ENCODE measurements at regions not wholly inside any gene's neighbourhood (a gene's known extent, or its start where the extent isn't known, plus 50 kb on each side); places are given as distances from the start of the nearest gene placed in this dataset.
A peak's percentile ranks its signal among the peaks of the same experiment; 100 is the strongest.
"Not testable (repeated sequence)": the region's sequence is repeated elsewhere in the genome, so short reads cannot be mapped to it uniquely, and the experiment has no call there.

DNA sequence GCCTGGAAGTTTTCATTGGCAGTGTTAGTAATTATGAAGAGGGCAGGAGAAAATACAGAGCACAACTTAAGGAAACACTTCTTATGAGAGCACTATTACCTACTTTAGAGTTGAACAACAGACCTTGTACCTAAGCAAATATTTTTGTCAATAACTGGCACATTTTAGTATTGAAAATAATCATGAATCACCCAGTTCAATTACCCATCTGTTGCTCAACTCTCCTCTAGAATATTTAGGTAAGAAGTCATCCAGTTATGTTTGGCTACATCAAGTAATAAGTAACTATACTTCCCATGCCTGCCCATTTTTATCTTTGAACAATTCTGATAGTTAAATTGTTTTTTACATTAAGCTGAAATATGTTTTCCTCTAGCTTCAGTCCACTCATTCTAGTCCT is 893.4 kb downstream of the DIAPH3 start:
- no peak for DNase-seq

DNA sequence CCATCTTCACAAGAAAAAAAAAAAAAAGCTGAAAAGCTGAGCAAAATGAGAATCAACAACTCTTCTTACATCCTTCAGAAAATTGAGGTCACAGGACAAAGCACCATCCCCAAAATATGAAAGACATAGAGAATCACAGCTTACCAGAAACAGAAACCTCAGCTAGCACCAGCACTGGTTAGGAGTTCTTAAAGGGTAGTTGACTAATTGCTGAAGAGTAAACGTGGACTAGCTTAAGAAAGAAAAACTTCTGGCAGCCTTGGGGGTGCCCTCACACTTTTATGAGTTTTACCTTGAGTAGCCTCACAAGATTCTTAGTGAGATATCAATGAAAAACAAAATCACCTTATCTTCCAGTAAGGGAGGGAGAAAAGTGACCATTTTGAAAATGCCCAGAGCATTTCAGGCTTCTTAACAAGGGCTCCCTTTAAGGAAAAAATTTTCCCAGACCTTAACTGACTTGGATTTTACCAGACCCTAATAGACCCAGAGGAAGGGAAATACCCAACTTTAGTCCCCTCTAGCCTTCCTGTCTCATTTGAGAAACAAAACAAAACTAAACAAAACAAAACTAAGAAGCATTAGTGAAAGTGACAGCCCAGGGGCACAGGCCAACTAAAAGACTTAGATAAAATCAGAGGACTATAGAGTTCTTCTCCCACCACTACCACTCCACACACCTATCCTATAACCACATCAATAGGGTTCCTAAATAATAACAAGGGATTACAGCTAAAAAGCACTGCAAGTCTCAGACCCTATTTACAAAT is 888.6 kb downstream of the DIAPH3 start:
- no peak for DNase-seq

DNA sequence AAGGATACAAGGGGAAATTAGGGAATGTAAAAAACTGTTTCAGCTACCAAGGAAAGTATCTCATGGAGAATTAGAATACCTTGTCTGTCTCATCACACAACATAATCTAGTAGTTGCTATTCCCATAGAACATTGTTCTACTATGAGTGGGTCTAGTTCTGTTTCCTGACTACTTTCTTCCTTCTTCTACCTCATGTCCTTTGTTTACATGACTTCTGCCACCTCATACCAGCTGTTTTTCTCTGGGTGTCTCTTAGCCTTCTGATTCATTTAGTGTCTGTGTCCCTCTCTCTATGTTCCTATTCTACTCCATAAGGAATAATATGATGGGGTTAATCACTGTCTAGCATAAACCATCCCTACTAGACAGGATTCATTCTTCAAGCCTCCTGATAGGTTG is 887.3 kb downstream of the DIAPH3 start:
- no peak for DNase-seq

DNA sequence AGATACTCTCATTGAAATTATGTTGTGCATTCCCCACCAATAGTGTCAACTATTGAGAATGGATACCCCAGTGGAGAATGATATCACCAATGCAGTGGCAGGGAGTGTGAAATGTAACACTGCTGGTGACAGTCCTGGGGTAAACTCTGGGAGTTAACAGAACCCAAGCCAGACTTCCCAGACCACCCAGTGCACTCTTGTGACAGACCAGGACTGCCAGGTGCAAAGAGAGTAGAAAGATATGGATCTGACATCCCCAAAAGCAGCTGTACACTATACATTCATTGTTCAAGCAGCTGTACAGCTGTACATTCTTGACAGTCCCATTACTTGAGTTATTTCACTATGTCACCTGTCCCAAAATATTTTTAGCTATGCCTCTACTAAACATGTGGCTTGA is 886.6 kb downstream of the DIAPH3 start:
- DNase-seq, result no peak

DNA sequence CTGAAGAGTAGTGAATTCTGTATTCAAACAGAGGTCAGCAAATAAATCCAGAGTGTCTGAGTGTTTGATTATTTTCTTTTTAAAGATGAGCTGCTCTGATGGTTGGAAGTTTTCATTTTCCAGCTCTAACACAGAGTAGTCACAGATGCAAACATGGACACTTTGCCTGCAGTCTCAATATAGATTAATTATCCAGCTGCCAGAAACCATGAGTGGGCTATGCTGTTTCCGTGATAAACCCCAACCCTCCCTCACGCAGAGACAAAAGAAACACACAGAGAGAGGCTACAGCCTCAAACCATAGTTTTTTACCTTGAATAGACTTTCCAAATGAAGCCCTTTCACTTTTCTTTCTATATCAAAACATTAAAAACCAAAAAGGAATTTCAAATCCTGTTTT is 884.7 kb downstream of the DIAPH3 start:
- DNase-seq, result peak; percentile 40

DNA sequence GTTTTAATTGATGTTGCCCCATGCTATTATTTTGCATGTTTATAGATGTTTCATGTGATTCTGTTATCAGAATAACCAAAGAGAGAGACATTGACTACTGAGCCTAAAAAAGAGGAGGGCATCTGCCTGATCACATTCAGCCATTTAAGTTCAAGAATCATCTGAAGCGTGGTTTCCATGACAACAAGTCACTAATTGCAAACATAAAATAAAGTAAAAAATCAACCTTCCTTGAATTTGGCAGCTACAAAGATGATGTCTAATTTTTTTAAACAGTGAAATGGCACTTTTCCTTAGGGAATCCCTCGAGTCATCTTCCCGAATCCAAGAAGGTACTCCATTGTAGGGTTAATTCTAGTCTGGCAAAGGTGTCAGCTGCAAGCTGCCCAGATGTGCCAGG is 884.2 kb downstream of the DIAPH3 start:
- DNase-seq, result no peak

DNA sequence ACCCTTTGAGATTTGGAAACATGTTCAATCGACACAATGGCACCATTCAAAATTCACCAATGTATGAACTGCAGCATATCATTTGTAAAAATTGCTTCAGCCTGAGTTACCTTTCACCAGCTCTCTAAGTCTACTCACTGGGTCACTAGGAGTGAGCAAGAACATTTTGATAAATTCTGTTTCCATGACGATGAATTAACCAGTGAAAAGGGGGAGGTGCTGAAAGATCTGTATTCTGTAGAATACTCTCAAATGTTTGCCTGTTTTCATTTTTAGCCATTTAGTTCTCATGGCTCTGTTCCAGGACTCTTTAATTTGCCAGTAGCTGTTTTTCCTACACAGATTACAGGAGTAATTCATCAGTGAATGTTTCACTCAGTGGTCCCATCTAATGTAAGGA is 883.4 kb downstream of the DIAPH3 start:
- peak; percentile 78 for DNase-seq

DNA sequence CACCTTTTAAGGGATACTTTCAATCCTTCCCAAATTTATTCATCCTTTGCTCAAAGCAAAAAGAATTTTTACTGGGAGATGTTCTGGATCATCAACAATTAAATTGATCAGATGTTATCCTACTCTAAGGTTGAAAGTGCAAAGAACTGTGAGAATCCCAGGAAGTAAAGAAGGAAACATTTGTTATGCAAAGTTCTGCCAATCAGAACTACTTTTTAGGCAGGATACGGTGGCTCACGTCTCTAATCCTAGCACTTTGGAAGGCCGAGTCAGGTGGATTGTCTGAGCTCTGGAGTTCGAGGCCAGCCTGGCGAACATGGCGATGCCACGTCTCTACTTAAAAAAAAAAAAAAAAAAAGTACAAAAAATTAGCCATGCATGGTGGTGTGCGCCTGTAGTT is 882.3 kb downstream of the DIAPH3 start:
- DNase-seq, result no peak

DNA sequence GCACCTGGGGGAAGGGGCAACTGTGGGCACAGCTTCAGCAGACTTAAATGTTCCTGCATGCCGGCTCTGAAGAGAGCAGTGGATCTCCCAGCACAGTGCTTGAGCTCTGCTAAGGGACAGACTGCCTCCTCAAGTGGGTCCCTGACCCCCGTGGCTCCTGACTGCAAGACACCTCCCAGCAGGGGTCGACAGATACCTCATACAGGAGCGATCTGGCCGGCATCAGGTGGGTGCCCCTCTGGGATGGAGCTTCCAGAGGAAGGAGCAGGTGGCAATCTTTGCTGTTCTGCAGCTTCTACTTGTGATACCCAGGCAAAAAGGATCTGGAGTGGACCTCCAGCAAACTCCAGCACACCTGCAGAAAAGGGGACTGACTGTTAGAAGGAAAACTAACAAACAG is 871.5 kb downstream of the DIAPH3 start:
- DNase-seq, result not testable (repeated sequence)

DNA sequence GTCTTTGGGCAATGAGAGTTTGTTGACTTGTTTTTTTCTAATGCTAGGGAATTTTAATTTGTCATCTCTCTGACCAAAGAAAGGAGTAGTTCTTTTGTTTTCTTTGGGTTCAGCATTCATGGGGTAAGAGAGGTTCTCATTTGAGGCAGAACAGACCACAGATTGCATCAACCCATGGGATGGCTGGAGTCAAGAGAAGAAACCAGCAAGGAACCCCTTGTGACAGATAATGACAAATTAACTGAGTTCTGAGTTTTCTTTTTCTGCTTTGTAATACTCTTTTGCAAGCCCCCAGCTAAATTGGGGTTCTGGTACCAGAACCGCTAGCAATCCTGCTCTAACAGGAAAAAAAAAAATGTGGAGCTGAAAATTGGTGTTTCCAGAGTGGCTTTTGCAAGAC is 864.1 kb downstream of the DIAPH3 start:
- DNase-seq, result no peak

DNA sequence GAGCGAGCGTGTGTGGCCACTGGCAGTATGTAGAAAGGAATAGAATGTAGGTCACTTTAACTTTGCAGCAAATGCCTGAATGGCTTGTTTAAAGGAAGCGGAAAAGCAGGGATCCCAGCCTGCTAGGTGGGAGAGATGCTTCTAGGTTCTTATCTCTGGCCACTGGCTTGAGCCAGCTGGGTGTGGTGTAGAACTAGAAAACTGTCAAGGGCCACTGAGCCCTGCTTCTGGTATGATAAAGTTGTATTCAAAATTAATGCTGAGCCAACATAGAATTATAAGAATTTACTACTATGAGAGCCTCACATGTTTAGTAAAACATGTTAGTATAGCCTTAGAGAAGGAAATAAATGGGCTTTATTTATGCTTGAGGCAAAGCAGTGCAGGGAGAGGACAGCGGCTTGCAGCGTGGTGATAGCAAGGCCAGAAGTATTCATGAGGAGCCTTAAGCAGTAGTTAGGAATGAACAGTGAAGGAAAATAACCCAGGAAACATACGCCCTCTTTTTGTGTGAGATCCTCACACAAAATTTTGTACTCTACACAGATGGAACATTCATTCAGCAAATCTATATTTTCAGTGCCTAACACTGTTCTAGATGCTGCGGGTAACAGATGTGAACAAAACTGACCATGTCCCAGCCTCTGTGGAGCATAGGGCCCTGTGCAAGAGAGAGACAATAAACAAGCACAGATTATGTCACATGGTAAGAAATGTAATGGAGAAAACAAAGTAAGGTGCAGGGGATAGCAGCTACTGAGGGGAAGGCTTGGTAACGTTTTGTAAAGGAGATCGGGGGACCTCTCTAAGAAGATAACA is 863.2 kb downstream of the DIAPH3 start:
- DNase-seq, result no peak

DNA sequence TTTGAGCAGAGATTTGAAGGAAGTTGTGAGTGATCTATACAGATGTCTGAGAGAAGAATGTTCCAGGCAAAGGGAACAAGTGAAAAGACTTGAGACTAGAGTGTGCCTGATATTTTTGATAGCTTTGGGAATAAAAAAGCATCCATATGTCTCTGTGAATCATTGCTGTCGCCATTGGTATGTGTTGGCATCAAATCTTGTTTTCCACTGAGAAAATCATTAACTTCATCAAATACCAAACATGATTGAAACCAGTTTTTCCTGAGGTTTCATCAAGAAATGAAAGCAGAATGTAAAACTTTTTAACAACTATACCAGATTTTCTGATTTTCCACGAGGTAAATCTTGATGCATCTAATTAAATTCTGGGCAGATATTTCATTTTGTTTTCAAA is 862.6 kb downstream of the DIAPH3 start:
- no peak for DNase-seq

DNA sequence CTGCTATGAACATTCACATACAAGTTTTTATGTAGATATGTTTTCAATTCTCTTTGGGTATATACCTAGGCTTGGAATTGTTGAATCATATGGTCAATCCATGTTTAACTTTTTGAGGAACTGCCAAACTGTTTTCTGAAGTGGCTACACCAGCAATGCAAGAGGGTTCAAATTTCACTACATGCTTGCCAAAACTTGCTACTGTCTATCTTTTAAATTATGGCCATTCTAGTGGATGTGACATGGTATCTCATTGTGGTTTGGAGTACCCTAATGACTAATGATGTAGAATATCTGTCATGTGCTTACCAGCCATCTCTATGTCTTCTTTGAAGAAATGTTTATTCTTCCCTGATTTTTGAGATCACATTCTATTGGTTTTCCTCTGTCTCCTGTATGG is 860.3 kb downstream of the DIAPH3 start:
- DNase-seq, result no peak

DNA sequence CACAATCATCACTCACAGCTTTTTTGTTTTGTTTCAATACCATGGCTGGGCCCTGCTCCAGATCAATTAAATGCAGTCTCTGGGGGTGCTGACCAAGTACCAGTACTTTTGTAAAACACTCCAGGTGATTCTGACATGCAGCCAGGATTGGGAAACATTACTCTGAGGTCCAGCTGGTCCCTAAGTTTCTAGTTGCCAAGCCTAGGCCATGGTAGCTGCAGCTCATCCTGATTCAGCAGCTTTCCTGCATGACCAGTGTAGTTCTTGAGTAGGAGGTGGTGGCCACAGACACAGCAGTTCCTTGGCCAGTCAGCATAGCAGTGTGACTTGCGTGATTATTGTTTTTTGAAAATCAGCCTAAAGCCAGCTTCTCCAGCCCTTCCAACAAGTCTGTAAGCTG is 859.1 kb downstream of the DIAPH3 start:
- DNase-seq, result no peak

DNA sequence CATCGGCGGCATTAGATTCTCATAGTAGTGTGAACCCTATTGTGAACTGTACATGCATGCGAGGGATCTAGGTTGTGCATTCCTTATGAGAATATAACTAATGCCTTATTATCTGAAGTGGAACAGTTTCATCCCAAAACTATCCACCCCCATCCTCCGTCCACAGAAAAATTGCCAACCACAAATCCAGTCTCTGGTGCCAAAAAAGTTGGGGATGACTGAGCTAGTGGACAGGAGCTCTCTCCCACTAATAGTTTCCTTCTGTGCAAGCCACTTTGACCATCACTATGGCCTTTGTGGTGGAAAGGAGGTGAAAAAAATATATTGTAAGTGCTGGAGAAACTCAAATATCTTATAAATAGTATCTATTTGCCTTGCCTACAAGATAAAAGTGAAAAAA is 857.8 kb downstream of the DIAPH3 start:
- DNase-seq, result no peak

DNA sequence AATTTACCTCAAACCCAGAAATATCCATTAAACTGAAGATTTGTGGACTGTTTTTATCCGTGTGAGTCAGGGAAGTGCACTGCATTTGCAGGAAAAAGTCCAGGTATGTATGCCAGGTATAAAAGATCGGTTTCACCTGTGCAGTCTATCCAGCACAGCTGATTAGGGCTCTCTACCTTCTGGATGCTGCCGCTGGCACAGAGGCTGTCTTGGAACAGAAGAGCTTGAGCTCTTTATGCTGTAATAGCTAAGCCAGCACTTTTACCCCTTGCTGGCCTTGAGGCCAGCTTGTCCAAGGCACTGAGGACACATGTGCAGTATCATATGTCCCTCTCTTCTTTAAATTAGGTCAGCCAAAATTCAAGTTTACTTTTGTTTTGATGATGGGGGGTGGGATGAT is 851.0 kb downstream of the DIAPH3 start:
- no peak for DNase-seq

DNA sequence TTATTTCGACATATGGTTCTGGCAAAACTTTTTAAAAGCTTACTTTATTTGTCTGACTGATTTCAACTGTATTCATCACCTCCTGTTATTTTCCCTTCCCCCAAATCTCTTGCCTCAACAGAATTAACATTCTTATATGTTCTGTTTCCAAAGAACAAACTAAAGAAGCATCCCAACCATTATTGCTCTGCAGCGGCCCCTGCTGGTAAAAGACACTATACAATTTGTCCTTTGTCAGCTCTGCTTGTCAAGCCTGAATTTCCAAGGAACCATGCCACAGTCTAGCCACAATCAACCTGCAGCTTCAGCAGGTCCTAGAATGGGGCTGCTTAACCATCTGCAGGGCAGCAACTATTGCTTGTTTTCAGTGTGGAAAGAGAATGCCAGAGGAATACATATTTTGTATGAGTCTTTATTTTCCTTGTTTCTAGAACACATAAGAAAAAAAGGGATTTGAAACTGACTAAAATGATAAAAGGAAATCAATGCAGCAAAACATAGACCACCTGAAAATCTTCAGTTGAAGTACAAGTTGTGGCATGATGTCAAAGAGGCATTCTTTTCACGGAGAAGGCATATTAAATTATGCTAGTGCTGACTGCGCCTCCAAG is 845.3 kb downstream of the DIAPH3 start:
- peak; percentile 72 for DNase-seq

DNA sequence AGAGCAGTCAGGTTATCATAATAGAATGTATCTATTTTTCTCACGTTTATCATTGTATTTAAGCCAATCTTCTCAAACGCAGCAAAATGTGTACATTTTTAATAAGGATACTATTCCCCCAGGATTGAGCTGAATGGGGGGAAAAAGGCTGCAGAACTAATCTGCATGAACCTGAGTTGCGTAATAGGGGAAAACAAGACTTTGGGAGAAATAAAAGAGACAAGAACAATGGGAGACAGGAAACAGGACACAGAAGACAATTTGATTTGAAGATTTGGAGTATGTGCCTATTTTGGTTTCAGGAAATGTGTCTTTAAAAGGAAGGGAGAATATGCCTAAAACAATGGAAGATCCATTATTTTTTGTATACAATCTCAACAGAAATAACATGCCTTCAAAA is 844.5 kb downstream of the DIAPH3 start:
- no peak for DNase-seq

DNA sequence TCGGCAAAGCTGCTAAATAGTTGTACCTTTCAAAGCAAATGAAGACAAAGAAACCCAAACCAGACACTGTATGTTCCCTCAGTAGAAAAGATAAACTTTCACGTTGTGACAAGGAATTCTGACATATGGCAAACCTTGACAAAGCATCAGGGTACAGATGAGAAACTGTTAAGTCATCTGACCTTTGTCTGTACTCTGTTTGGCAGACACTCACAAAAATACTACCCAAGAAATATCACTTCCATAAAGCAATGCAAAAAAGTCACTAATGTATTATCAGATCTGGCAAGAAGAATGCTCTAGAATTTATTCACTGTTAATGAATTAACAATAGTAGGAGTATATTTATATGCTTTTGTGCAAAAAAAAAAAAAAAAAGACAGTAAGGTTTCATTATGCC is 843.7 kb downstream of the DIAPH3 start:
- DNase-seq, result no peak

DNA sequence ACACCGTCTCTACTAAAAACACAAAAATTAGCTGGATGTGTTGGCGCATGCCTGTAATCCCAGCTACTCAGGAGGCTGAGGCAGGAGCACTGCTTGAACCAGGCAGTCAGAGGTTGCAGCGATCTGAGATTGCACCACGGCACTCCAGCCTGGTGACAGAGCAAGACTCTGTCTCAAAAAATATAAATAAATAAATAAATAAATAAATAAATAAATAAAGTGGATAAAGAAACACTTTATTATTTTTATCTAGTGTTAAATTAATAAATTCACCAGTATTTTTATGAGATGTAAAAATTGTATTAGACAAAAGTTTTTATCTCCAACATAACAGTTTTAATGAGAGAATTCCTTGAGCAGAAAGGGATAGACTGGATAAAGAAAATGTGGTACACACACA is 839.3 kb downstream of the DIAPH3 start:
- not testable (repeated sequence) for DNase-seq

DNA sequence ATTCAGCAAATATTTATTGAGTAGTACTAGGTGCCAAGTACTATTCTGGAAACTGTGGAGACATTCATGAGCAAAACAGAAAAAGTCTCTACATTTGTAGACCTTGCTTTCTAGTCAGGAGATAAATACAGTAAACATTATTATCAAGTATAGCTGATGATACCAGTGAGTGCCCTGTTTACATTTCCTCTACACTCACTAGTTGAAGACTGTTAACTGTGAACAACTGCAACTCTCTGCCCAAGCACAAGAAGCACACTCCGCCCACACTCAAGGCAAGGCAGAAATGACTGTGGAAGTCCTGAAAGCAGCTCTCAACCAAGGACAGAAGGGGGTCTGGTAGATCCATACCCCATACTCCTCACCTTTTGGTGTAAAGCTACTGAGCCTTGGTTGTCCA is 837.0 kb downstream of the DIAPH3 start:
- no peak for DNase-seq

DNA sequence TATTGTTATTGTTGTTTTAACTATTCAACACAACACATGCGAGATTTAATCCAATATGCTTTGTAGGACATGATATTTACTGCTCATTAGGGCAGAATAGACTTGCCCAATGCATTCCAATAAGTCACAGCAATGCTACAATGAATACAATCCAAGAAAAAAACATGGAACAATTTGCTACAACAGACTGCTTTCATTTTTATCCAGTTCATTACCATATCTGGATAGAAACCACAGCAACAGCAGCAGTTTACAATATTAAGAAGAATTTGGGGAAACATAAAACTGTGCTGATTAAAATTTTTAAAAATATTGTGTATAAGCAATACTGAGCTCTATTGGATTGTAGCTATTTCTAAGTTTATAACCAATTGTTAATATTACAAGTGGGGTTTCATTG is 833.0 kb downstream of the DIAPH3 start:
- DNase-seq, result no peak

DNA sequence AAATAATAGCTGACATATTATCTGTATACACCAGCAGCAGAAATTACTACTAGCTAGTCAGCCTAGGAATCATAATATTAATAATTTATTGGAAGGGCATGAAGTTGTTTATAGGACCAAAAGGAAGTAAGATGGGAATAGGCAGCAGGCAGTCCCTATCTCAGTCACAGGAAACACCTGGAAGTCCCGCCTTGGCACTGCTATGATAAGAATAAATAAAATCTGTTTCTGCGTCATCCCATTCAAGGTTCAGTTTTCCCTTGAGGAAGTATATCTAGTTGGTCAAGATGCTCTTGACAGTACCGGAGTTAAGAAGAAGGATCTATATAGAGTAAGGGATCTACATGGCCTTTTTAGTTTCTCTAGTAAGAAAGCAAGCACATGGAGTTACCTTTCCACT is 830.8 kb downstream of the DIAPH3 start:
- DNase-seq, result no peak

DNA sequence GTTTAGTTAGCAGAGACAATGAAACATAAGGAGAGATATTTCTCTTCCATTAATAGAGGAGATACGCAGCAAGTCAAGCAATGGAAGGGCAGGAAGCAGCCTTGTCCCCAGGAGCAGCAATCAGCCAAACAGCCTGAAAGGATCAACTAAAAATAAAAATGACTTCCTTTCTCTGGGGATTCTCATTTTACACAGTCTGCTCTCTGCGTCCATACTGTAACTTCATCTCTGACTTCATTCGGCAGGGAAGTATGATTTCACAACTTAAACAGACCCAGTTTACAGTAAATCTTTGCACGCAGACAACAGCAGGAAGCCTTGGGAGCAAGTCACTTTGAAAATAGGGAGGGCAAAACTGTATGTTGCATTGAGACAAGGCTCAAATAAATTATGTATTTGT is 826.7 kb downstream of the DIAPH3 start:
- no peak for DNase-seq
